DMS 273 treated with DMSO at 0.1 percent for 48 hours (cell line): ENCODE measurements at regions not wholly inside any gene's neighbourhood (a gene's known extent, or its start where the extent isn't known, plus 50 kb on each side); places are given as distances from the start of the nearest gene placed in this dataset.

ENCODE experiments used
- DNase-seq: peaks from one replicate; lab custom pipeline; 2025; lab: John Stamatoyannopoulos, UW

DNA sequence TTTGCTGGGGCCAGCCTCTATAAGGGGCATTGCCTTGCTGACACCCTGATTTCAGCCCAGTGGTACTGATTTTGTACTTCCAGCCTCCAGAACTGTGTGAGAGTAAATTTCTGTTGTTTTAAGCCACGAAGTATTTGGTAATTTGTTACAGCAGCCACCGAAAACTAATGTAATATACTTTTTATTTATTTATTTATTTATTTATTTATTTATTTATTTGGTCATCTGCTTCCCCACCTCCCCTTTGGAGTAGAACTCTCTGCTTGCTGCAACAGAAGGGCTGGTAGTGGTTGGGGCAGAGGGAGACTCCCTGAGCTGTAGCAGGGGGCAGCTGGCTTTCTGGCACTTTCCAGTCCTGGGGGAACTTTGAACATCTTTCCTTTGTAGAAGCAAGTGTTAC is 128.4 kb upstream of the RAG2 start:
- DNase-seq, result no peak

DNA sequence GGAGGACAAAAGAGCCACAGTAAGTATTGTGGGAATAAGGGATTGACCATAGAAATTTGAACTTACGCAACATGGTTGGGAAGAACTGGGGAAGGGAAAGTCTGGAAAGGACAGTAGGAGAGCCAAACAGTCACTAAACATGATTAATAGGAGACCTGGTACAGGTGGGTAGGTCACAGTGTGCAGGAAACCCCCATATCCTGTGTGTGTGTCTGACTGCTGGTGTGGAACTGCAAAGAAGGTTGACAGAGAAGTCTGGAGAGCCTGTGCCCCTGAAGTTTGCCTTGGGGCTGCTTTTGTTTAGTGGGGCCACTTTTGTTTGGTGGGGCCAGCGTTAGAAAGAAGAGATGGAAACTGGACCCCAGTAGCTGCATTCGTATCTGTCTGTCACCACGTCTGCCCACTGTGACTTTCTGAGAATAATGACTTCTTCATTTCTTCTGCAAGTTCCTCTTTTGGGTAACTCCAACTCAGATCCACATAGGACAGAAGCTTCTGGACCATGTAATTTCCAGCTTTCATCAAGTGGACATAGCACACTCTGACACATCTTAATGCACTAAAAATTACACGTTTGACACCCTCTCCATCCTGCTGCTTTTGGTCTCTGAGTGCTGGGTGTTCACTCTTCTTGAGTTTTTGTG is 126.8 kb upstream of the RAG2 start:
- DNase-seq, result no peak

DNA sequence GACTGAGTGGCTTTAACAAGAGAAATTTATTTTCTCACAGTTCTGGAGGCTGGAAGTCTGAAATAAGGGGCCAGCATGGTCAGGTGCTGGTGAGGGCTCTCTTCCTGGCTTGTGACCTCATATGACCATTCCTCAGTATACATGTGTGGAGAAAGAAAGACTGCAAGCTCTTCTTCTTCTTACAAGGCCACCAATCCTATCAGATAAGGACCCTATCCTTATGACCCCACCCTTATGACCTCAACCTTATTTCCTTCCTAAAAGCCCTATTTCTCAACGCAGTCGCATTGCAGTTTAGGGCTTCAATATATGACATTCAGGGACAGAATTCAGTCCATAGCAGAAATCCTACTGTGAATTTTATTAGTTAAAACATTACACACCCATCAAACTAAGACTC is 124.4 kb upstream of the RAG2 start:
- DNase-seq, result no peak

GRCh38 chr11:36719358-36720107 is 121.5 kb upstream of the RAG2 start:
- DNase-seq, result no peak

GRCh38 chr11:36718451-36718850 is 120.4 kb upstream of the RAG2 start:
- no peak for DNase-seq

DNA sequence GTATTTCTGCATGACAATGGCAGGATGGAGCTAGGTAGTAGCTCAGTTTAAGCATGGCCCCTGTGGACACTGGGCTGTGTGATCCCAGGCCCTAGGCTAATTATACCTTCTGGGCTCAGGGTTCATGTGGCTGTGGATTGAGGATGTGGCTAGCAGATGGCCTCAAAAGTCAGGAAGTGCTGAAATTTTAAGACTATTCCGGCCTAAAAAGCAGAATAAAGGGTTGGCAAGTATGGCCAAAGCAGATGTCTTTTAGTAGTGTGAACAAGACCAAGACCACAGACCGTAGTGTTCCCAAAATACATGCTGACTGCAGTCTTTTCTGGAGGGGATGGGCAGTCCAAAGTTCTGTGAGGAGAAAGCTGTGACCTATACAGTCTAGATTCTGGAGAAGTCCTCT is 115.7 kb upstream of the RAG2 start:
- no peak for DNase-seq

DNA sequence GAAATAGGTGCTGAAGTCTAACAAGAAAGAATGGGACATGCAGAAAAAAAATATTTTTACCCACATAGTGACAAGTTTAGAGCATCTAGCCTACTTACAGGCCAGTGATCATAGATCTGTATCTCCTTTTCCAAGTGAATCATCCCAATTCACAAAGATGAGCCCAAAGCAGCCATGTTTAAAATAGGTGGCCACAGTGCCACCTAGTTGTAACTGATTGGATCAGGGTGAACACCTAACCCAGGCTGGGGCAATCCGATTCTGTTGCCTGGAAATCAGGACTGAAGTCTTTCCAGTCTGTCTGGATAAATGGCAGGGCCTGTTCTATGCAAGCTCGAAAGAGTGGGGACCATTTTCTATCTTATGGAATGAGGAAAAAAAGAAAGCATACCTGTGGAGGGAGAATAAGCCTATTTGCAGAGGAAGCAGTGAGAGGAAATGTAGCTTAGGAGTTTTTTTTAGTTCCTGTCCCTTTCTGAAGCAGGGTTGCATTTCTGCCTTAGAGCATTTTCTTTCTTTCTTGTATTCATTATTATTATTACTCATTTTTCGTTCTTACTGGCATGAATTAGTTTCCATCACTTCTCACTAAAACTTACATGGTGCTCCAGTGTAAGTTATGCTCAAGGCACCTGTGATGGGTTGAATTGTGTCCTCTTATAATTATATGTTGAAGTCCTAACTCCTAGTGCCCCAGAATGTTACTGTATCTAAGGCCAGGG is 113.2 kb upstream of the RAG2 start:
- DNase-seq, result no peak
